ENCODE measurements at regions not wholly inside any gene's neighbourhood (a gene's known extent, or its start where the extent isn't known, plus 50 kb on each side); places are given as distances from the start of the nearest gene placed in this dataset.

DNA sequence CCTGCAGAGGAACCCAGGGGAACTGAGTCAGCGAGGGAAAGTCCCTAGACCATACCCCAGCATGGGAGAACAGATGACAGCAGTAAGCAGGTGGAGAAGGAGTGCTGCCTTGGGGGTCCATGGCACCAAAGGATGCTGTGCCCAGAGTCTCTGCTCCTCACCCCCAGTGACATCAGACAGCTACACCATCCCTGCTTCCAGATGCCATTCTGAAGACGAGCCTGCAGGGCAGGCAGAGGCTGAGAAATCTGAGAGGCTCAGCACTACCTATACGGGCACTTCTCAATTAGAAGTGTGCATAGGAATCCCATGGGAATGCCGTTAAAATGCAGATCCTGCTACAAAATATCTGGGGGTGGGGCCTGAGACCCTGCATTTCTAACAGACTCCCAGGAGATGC is 211.3 kb upstream of the NSMCE3 start:
- CTCF ChIA-PET, result no interaction called here
- H3K36me3 Mint-ChIP-seq, result no peaks in the 10 kb centered on the region
- H3K27ac Mint-ChIP-seq, result no peak overlapping the region
- H3K4me3 Mint-ChIP-seq, result no peak overlapping the region
- H3K27me3 Mint-ChIP-seq, result peaks cover 4% of the 10 kb centered on the region
- no peaks in the 10 kb centered on the region for H3K9me3 Mint-ChIP-seq (ENCODE audit: low read depth)
- DNase-seq (no peak), ATAC-seq (no peak)
- H3K4me1 Mint-ChIP-seq, result no peaks in the 10 kb centered on the region

DNA sequence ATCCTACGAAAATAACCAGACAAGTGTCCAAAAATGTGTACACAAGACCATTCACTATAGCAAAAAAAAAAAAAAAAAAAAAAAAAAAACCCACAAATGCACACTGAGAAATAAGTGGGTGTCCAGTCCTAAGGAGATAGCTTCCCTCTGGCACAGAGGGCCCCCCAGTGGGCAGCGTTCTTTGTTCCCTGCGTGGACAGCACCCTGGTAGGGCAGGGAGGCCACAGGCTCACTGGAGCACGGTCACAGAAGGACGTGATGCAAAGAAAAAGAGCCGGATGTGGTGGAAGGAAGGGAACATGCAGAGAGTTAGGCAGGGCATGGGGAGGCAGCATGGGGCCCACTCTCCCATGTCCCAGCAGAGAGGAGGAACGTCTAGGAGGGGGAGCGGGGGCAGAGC is 210.7 kb upstream of the NSMCE3 start:
- ATAC-seq (no peak), DNase-seq (no peak)
- Mint-ChIP-seq H3K27me3 (peaks cover 4% of the 10 kb centered on the region), H3K9me3 (ENCODE audit: low read depth) (no peaks in the 10 kb centered on the region), H3K36me3 (no peaks in the 10 kb centered on the region), H3K4me3 (no peak overlapping the region), H3K27ac (no peak overlapping the region), H3K4me1 (no peaks in the 10 kb centered on the region)
- CTCF ChIA-PET, result interaction anchor here (0.7 kb wide), 1 partner anchor 92 kb away, joined by 3 read pairs; no protein-coding TSS in a partner anchor

DNA sequence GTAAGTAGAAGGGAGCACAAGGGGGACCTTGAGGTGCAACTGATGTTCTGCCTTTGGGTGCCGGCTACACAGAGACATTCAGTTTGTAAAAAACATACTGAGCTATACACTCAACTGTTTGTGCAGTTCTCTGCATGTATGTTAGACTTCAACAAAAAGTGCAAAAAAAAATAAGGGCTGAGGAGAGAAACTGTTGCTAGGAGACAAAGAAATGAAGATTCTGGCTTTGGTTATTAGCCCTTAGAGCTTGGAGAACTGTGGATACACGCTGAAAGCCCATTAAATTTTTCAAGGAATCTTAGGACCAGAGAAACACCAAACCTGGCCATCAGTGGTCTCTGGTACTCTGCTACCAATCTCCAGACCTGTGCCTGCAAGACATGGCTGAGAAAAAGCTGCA is 207.6 kb upstream of the NSMCE3 start:
- no peak overlapping the region for H3K27ac Mint-ChIP-seq
- no peaks in the 10 kb centered on the region for H3K9me3 Mint-ChIP-seq (ENCODE audit: low read depth)
- ATAC-seq (no peak), DNase-seq (no peak)
- CTCF ChIA-PET, result no interaction called here
- no peak overlapping the region for H3K4me3 Mint-ChIP-seq
- no peaks in the 10 kb centered on the region for H3K36me3 Mint-ChIP-seq
- H3K4me1 Mint-ChIP-seq, result no peaks in the 10 kb centered on the region
- H3K27me3 Mint-ChIP-seq, result peaks cover under 1% of the 10 kb centered on the region

DNA sequence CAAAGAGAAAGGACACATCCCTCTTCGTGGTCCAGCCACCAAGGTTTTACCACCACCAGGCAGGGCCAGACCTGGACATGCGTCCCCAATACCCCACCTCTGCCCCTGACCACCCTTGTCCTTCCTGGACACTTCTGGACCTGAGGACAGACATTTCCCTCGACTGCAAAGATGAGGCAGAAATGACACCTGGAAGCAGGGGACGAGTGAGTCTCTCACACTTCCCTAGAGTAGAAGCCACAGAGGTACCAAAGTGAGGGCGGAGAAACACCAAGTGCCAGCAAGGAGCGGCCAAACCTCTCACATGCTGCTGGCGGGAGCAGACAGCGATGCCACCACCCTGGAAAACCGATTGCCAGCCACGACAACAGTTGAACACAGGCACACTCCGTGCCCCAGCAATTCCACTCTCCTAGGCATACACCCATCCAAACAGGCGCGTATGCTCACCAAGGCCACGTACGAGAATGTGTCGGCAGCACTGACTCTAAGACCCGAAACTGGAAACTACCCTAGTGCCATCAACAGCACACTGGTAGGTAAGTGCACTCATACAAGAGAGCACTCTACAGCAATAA is 207.0 kb upstream of the NSMCE3 start:
- no peak overlapping the region for H3K27ac Mint-ChIP-seq
- H3K4me1 Mint-ChIP-seq, result no peaks in the 10 kb centered on the region
- H3K36me3 Mint-ChIP-seq, result no peaks in the 10 kb centered on the region
- no peaks in the 10 kb centered on the region for H3K27me3 Mint-ChIP-seq
- CTCF ChIA-PET, result no interaction called here
- no peak for DNase-seq
- H3K4me3 Mint-ChIP-seq, result no peak overlapping the region
- ATAC-seq, result no peak
- H3K9me3 Mint-ChIP-seq (ENCODE audit: low read depth), result no peaks in the 10 kb centered on the region

DNA sequence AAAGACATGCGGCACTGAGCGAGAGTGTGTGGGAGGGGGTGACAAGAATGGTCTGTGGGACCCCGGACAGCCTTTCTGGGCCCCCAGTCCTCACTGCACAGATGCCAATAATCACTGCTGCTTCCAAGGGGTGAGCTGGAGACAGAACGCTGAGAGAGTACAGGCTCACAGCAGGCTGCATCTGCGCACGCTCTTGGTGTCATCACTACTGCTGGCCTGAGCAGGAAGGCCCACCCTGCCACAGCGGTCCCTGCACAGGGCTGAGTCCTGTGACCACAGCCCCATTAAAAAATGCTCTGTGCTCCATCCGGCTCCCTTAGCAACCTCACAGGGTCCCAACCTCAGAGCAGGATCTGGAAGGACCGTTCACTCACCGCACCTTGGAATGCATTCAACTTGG is 205.5 kb upstream of the NSMCE3 start:
- ATAC-seq, result no peak
- no peak for DNase-seq
- CTCF ChIA-PET, result no interaction called here
- H3K4me1 Mint-ChIP-seq, result no peaks in the 10 kb centered on the region
- H3K27me3 Mint-ChIP-seq, result no peaks in the 10 kb centered on the region
- H3K9me3 Mint-ChIP-seq (ENCODE audit: low read depth), result no peaks in the 10 kb centered on the region
- no peak overlapping the region for H3K4me3 Mint-ChIP-seq
- H3K27ac Mint-ChIP-seq, result no peak overlapping the region
- H3K36me3 Mint-ChIP-seq, result no peaks in the 10 kb centered on the region

DNA sequence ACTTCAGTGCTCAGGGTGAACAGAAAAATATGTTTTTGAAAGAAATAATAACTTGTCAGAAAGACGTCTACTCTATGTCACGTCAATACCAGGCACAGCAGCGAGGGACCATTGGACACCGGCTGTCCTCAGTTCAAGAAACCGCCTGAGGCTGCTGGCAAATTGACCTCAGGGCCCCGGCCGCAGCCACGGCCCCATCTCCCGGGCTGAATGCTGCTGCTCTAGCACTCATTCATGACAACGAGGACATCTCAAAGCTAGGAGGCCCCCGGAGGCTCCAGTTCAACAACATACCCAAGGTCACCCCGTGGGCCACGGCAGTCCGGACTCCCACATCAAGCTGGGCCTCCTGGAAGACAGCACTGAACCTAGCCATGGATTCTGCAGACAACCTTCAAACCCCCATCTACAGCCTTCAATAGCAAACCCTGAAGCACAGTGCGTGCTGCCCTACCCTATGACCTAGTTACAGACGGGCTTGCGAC is 204.0 kb upstream of the NSMCE3 start:
- Mint-ChIP-seq H3K4me3 (no peak overlapping the region), H3K36me3 (no peaks in the 10 kb centered on the region), H3K27ac (no peak overlapping the region), H3K4me1 (no peaks in the 10 kb centered on the region), H3K9me3 (ENCODE audit: low read depth) (no peaks in the 10 kb centered on the region), H3K27me3 (no peaks in the 10 kb centered on the region)
- no peak for ATAC-seq
- no peak for DNase-seq
- CTCF ChIA-PET, result no interaction called here

DNA sequence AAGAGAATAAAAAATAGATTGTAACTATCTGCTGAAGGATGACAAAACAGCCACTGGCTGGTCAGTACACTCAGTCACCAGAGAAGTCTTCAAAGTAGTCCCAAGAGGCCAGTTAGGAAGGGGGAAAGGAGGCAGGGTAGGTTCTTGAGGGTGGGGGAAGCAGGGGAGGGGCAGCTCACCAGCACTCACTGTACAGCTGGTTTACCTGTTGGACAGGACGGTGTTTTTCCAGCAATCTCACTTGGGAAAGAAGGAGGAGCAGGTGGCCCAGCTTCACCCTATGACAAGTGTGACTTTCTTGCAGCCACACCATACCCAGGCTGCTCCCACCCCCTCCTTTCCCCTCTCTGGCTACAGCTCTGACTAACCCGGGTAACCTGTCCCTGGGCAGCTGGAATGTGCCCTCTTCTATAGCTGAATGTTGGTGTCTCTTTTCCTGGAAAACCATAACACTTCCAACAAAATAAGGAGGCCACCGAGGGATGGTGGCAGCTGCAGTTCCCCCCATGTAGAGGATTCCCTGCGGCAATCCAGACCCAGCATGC is 203.4 kb upstream of the NSMCE3 start:
- DNase-seq, result no peak
- no peaks in the 10 kb centered on the region for H3K27me3 Mint-ChIP-seq
- H3K36me3 Mint-ChIP-seq, result no peaks in the 10 kb centered on the region
- no peak overlapping the region for H3K27ac Mint-ChIP-seq
- no peaks in the 10 kb centered on the region for H3K4me1 Mint-ChIP-seq
- H3K9me3 Mint-ChIP-seq (ENCODE audit: low read depth), result no peaks in the 10 kb centered on the region
- ATAC-seq, result no peak
- CTCF ChIA-PET, result no interaction called here
- no peak overlapping the region for H3K4me3 Mint-ChIP-seq

DNA sequence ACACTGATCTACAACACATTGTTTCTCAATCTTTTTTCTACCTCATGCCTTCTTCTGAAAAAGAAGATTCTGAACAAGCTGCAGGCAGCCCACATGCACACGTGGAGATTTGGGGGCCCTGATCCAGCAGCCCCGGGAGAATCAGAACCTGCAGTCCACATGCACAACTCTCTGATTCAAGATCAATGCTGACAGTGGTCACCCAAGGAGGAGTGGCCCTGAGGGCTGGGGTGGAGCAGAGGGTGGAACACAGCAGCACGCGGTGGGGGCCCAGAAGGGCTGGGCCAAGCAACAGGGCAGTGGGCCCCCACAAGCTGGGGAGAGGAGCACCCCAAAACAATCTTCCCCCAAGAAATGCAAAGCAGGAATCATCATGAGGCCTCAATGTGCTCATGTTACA is 202.1 kb upstream of the NSMCE3 start:
- no peak overlapping the region for H3K27ac Mint-ChIP-seq
- H3K4me3 Mint-ChIP-seq, result no peak overlapping the region
- ATAC-seq, result no peak
- DNase-seq, result no peak
- no peaks in the 10 kb centered on the region for H3K4me1 Mint-ChIP-seq
- CTCF ChIA-PET, result no interaction called here
- no peaks in the 10 kb centered on the region for H3K27me3 Mint-ChIP-seq
- H3K36me3 Mint-ChIP-seq, result no peaks in the 10 kb centered on the region
- H3K9me3 Mint-ChIP-seq (ENCODE audit: low read depth), result no peaks in the 10 kb centered on the region

DNA sequence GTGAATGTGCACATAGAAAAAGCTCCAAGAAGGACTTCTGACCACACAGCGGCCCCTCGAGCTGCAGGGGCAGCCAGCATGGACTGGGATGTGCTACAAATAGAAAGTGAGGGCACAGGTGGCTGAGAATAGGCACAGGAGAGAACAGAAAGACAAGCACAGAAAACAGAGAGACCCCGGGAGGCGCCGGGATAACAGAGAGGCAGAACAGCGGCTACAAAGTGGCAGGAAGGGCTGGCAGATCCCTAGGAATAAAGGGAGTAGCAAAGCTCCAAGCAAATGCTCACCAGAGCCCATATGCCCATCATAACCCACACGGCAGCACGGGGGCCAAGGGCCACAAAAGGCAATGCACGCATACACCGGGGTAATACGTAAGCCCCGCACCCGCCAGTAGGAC is 201.7 kb upstream of the NSMCE3 start:
- Mint-ChIP-seq H3K27me3 (no peaks in the 10 kb centered on the region), H3K36me3 (no peaks in the 10 kb centered on the region), H3K4me1 (no peaks in the 10 kb centered on the region), H3K27ac (no peak overlapping the region), H3K4me3 (no peak overlapping the region), H3K9me3 (ENCODE audit: low read depth) (no peaks in the 10 kb centered on the region)
- CTCF ChIA-PET, result no interaction called here
- ATAC-seq (no peak), DNase-seq (no peak)

DNA sequence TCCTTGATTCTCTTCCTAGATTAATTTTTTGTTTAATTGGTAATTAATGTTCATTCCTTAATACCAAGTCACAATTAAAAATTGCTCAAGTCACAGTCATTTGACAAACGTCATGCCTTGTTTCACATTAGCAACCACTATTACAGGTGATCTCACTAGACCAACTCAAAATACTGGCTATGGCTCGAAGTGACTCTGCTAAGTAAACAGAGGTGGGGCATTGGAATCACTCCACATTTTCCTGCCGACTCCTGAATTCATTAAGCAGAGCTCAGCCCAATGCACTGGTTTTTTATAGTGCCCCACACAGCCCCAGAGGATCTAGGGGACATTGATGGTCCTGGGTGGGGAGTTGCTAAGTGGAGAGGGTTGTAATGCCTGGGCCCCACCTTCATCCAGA is 201.2 kb upstream of the NSMCE3 start:
- H3K27ac Mint-ChIP-seq, result no peak overlapping the region
- H3K4me3 Mint-ChIP-seq, result no peak overlapping the region
- CTCF ChIA-PET, result no interaction called here
- ATAC-seq, result no peak
- no peaks in the 10 kb centered on the region for H3K4me1 Mint-ChIP-seq
- no peaks in the 10 kb centered on the region for H3K36me3 Mint-ChIP-seq
- H3K27me3 Mint-ChIP-seq, result no peaks in the 10 kb centered on the region
- H3K9me3 Mint-ChIP-seq (ENCODE audit: low read depth), result no peaks in the 10 kb centered on the region
- no peak for DNase-seq

DNA sequence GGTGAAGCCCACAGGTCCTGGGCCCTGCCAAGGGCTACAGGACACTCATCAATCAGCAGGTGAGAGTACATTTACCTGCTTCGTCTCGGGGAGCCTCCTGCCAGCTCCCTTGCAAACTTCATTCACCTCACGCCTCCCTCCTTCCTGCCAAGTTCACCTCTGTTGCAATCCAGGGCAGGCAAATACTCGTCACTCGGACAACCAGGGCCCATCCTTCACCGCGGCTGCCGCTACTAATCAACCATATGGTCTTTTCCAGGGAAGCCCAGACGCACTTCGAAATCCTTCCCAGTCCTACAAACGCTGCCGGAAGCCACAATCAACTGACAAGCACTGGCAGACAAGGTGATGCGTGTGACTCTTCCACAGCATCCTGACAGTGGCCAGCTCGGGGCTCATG is 200.7 kb upstream of the NSMCE3 start:
- CTCF ChIA-PET, result no interaction called here
- H3K4me1 Mint-ChIP-seq, result no peaks in the 10 kb centered on the region
- no peaks in the 10 kb centered on the region for H3K27me3 Mint-ChIP-seq
- H3K27ac Mint-ChIP-seq, result no peak overlapping the region
- no peaks in the 10 kb centered on the region for H3K9me3 Mint-ChIP-seq (ENCODE audit: low read depth)
- DNase-seq (no peak), ATAC-seq (no peak)
- no peak overlapping the region for H3K4me3 Mint-ChIP-seq
- no peaks in the 10 kb centered on the region for H3K36me3 Mint-ChIP-seq

DNA sequence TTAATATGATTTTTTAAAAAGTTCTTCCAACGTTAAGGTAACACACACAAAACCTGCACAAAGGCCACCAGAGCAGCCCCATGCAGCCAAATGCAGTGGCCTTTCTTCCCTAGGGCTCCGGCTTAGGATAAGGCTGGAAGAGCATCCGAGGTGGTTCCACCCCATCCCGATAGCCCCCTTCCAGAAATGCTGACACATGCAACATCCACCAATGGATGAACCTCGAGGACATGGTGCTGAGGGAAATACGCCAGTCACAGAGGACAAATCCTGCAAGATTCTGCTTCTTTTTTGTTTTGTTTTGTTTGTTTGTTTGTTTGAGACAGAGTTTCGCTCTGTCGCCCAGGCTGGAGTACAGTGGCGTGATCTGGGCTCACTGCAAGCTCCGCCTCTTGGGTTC is 199.3 kb upstream of the NSMCE3 start:
- Mint-ChIP-seq H3K9me3 (ENCODE audit: low read depth) (no peaks in the 10 kb centered on the region), H3K27me3 (no peaks in the 10 kb centered on the region), H3K4me3 (no peak overlapping the region), H3K36me3 (no peaks in the 10 kb centered on the region), H3K27ac (no peak overlapping the region), H3K4me1 (no peaks in the 10 kb centered on the region)
- DNase-seq (no peak), ATAC-seq (no peak)
- CTCF ChIA-PET, result no interaction called here

DNA sequence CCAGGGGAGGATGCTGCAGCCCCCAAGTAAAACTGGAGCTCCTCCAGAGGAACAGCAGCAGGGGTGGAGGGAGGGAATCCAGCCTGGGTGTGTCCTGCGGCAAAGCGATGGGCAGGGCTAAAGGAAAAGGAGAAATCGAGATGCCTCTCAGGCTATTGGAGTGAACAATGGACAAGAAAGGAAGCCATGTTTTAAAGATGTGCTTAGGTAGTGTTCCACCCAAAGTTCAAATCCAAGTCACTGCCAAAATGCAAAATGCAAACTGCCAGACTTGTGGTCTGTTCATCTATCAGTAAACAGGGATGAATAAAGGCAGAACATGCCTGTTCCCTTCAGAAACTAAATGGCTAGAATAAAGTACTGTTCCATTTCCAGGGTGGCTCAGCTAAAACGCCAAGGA is 197.5 kb upstream of the NSMCE3 start:
- CTCF ChIA-PET, result no interaction called here
- Mint-ChIP-seq H3K27ac (no peak overlapping the region), H3K4me3 (no peak overlapping the region), H3K4me1 (no peaks in the 10 kb centered on the region), H3K27me3 (no peaks in the 10 kb centered on the region), H3K9me3 (ENCODE audit: low read depth) (no peaks in the 10 kb centered on the region), H3K36me3 (no peaks in the 10 kb centered on the region)
- no peak for DNase-seq
- ATAC-seq, result no peak

DNA sequence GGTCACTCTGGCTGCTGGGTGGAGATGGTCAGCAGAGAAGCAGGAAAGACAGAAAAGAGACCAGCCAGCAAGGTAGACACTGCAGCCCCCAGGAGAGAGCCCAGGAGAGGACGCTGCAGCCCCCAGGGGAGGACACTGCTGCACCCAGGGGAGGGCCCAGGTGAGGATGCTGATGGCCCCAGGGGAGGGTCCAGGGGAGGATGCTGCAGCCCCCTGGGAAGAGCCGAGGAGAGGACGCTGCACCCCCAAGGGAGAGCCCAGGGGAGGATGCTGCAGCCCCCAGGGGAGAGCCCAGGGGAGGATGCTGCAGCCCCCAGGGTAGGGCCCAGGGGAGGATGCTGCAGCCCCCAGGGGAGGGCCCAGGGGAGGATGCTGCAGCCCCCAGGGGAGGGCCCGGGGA is 196.7 kb upstream of the NSMCE3 start:
- DNase-seq (no peak), ATAC-seq (no peak)
- no peaks in the 10 kb centered on the region for H3K4me1 Mint-ChIP-seq
- H3K27ac Mint-ChIP-seq, result no peak overlapping the region
- H3K36me3 Mint-ChIP-seq, result no peaks in the 10 kb centered on the region
- no peak overlapping the region for H3K4me3 Mint-ChIP-seq
- H3K27me3 Mint-ChIP-seq, result no peaks in the 10 kb centered on the region
- H3K9me3 Mint-ChIP-seq (ENCODE audit: low read depth), result no peaks in the 10 kb centered on the region
- CTCF ChIA-PET, result no interaction called here

DNA sequence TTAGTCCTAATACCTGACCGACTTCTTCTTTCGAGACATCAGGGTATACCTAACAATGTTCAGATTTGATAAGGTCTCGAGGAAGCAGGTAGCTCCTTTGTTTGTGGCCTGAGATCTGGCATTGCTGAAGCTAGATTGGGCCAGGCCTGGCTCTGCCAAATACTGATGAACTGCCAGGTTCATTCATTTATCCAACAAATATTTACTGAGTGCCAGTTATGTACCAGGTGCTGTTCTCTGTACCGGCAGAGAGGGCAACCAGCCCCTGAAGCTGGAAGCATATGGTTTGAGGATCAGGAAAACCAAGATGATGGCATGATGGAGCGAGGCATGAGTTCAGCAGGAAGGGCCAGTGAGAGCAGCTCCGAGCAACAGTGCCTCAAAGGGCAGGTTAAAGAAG is 196.2 kb upstream of the NSMCE3 start:
- Mint-ChIP-seq H3K36me3 (no peaks in the 10 kb centered on the region), H3K27me3 (no peaks in the 10 kb centered on the region), H3K4me3 (no peak overlapping the region), H3K4me1 (no peaks in the 10 kb centered on the region), H3K27ac (no peak overlapping the region), H3K9me3 (ENCODE audit: low read depth) (no peaks in the 10 kb centered on the region)
- no peak for ATAC-seq
- CTCF ChIA-PET, result no interaction called here
- no peak for DNase-seq

Measured in activated CD8-positive, alpha-beta memory T cell treated with anti-CD3 and anti-CD28 coated beads, Interleukin-2, amount 10 ng/mL, durations not matched to agents 7 days and 5 days (primary cell).